Prostate gland (tissue), 2 donors: ENCODE measurements at regions not wholly inside any gene's neighbourhood (a gene's known extent, or its start where the extent isn't known, plus 50 kb on each side); places are given as distances from the start of the nearest gene placed in this dataset.

ENCODE experiments used
- POLR2A ChIP-seq: fragments of 450-650 bp; IDR thresholded peaks from one replicate; pipeline ENCODE4 v1.6.1; 2016; ENCODE audit warnings: antibody characterized with exemption, mild to moderate bottlenecking
- POLR2AphosphoS5 ChIP-seq: sonication (generic); formaldehyde crosslinking; IDR thresholded peaks from one replicate; pipeline ENCODE4 v1.6.1; 2017; ENCODE audit warnings: antibody characterized with exemption
- TF ChIP-seq, protein P1 (sequence below), 4 experiments: fragments of 200-600 bp in 2 of 4; fragments of 450-650 bp in 2 of 4; sonication (generic) in 2 of 4; IDR thresholded peaks; 1 replicate in 3 of 4; 2 replicates in 1 of 4; pipeline ENCODE4 v1.5.1; 2016 to 2019; ENCODE audit warnings: antibody characterized with exemption in 4 of 4, mild to moderate bottlenecking in 2 of 4, moderate library complexity in 2 of 4

- no peak for TF ChIP-seq POLR2A
- TF ChIP-seq, protein P1, sequence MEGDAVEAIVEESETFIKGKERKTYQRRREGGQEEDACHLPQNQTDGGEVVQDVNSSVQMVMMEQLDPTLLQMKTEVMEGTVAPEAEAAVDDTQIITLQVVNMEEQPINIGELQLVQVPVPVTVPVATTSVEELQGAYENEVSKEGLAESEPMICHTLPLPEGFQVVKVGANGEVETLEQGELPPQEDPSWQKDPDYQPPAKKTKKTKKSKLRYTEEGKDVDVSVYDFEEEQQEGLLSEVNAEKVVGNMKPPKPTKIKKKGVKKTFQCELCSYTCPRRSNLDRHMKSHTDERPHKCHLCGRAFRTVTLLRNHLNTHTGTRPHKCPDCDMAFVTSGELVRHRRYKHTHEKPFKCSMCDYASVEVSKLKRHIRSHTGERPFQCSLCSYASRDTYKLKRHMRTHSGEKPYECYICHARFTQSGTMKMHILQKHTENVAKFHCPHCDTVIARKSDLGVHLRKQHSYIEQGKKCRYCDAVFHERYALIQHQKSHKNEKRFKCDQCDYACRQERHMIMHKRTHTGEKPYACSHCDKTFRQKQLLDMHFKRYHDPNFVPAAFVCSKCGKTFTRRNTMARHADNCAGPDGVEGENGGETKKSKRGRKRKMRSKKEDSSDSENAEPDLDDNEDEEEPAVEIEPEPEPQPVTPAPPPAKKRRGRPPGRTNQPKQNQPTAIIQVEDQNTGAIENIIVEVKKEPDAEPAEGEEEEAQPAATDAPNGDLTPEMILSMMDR (IDR thresholded peaks at IDR 0.05): no peak
- TF ChIP-seq POLR2AphosphoS5: no peak
Measured at GRCh38 chr7:130875901-130876300, 141.9 kb upstream of the KLF14 start.
